ENCODE measurements at regions not wholly inside any gene's neighbourhood (a gene's known extent, or its start where the extent isn't known, plus 50 kb on each side); places are given as distances from the start of the nearest gene placed in this dataset.

DNA sequence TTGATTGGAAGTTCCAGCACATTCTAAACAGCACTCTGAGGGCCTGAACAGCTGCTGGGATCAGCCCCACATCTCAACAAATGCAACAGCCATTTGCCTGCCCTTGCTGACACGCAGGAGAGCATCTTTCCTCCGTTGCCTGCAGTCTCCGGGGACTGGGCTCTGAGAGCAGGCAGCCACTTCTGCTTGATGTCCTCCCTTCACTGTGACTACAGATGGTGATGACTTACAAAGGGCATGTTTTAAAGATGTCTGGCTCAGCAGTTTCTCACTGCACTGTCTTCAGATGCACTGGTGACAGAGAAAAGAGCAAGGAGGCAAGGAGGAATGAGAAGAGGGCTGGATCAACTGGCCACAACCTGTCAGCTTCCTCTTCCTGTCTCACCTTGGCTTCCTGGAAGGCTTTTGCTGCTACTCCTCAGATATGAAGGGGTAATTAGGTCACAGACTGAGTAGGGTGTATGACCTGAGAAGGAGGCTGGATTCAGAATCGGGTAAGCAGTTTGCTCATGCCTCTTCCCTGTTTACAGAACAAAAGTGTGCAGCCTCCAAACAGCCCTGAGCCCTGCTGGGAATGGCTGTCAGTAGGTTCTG is 143.5 kb upstream of the GHITM start:
- no peak overlapping the region for H3K4me3 ChIP-seq (ENCODE audit: low read depth, low read length)
- TF ChIP-seq, protein P1, sequence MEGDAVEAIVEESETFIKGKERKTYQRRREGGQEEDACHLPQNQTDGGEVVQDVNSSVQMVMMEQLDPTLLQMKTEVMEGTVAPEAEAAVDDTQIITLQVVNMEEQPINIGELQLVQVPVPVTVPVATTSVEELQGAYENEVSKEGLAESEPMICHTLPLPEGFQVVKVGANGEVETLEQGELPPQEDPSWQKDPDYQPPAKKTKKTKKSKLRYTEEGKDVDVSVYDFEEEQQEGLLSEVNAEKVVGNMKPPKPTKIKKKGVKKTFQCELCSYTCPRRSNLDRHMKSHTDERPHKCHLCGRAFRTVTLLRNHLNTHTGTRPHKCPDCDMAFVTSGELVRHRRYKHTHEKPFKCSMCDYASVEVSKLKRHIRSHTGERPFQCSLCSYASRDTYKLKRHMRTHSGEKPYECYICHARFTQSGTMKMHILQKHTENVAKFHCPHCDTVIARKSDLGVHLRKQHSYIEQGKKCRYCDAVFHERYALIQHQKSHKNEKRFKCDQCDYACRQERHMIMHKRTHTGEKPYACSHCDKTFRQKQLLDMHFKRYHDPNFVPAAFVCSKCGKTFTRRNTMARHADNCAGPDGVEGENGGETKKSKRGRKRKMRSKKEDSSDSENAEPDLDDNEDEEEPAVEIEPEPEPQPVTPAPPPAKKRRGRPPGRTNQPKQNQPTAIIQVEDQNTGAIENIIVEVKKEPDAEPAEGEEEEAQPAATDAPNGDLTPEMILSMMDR (IDR thresholded peaks at IDR 0.05; ENCODE audit: control insufficient read depth, extremely low read depth, insufficient read depth): no peak
- DNase-seq (ENCODE audit: low read depth): no peak

DNA sequence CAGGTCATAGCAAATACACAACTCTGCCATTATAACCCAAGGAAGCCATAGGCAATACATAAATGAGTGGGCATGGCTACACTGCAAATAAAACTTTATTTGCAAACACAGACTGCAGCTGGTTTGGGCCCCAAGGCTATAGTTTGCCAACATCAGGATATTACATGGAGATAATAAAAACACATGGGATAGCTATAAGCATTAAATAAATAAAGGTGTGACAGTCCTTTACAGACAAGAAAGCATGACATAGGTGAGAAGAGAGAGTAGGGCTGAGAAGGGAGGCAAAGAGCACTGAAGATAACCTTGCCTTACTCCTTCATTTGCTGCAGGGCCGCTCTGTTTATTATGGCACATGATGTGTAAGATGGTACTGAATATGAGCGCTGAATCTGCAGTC is 135.1 kb upstream of the GHITM start:
- TF ChIP-seq, protein P1 (IDR thresholded peaks at IDR 0.05; ENCODE audit: control insufficient read depth, extremely low read depth, insufficient read depth): no peak
- peak; percentile 28 for DNase-seq (ENCODE audit: low read depth)

DNA sequence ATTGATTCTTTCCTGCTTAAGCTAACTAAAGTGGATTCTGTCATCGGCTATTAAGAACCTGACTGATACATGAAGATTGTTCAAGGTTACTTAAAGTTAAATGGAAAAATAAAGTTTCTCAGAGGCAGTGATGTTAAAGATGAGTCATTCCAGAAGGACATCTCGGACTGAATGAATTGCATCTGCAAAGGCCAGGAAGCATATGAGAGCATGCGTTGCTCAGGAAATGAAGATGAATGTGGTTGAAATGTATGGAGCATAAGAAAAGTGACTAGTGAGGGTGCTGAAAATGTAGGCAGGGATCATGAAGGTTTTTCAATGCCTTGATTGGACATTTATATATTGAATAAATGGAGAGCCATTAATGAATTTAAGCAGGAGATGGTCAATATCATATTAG is 133.9 kb upstream of the GHITM start:
- no peak overlapping the region for H3K4me3 ChIP-seq (ENCODE audit: low read depth, low read length)
- no peak for DNase-seq (ENCODE audit: low read depth)
- TF ChIP-seq, protein P1 (IDR thresholded peaks at IDR 0.05; ENCODE audit: control insufficient read depth, extremely low read depth, insufficient read depth): no peak

More for the DNA sequence above, 135.1 kb upstream of the GHITM start:
- H3K4me3 ChIP-seq (ENCODE audit: low read depth, low read length): no peak overlapping the region

DNA sequence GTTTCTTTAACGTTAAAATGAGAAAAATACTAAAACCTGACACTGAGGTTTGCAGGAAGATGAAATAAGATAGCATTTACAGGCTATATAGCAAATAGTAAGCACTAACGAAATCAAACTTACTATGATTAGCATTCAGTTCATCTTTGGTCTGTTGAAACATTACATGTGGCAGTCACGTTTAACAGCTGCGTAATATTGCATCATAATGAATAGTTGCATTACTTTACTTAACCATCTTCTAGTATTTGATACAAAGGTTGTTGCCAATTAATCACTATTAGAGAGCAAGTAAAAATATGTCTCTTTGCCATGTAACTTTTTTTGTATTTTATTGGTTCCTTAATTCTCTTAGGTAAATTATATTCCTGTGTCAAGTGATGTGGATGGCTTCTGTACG is 131.8 kb upstream of the GHITM start:
- H3K4me3 ChIP-seq (ENCODE audit: low read depth, low read length): no peak overlapping the region
- TF ChIP-seq, protein P1 (IDR thresholded peaks at IDR 0.05; ENCODE audit: control insufficient read depth, extremely low read depth, insufficient read depth): no peak
- no peak for DNase-seq (ENCODE audit: low read depth)

DNA sequence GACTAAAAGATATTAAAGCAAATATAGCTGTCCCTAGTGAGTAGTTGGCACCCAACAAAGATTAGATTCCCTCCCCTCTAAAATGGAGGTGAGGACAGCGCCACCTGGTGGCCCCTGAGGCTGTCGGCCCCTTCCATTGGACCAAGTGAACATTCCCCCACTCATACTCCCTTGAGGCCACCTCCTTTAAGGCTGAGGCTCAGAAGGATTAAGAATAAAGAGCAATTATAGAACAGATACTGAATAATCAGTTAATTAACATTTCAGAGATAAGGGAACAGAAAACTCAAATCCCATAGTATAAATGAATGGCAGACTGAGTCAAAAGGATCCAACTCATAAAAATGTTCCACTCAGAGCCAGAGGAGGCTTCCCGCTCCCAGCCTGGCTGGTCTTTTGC is 130.4 kb upstream of the GHITM start:
- DNase-seq (ENCODE audit: low read depth): no peak
- H3K4me3 ChIP-seq (ENCODE audit: low read depth, low read length): no peak overlapping the region
- TF ChIP-seq, protein P1 (IDR thresholded peaks at IDR 0.05; ENCODE audit: control insufficient read depth, extremely low read depth, insufficient read depth): peak; percentile 76

DNA sequence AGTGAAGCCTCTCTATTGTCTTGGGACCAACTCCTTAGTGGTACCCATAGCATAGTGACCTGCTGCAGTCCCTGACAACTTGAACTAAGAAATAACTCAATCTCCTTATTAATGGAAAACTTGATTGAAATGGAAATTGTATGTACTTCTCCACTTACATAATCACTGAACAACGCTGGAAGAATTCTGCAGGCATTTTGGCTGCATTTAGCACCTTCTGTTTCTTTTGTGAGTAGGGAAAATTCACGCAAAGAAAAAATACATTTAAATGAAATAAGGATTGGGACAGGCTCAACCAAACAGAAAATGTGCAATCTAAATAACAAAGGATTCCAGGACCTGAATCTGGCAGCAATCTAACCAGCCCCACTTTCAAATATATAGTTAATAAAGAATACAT is 126.9 kb upstream of the GHITM start:
- TF ChIP-seq, protein P1 (IDR thresholded peaks at IDR 0.05; ENCODE audit: control insufficient read depth, extremely low read depth, insufficient read depth): no peak
- no peak for DNase-seq (ENCODE audit: low read depth)
- H3K4me3 ChIP-seq (ENCODE audit: low read depth, low read length): no peak overlapping the region

DNA sequence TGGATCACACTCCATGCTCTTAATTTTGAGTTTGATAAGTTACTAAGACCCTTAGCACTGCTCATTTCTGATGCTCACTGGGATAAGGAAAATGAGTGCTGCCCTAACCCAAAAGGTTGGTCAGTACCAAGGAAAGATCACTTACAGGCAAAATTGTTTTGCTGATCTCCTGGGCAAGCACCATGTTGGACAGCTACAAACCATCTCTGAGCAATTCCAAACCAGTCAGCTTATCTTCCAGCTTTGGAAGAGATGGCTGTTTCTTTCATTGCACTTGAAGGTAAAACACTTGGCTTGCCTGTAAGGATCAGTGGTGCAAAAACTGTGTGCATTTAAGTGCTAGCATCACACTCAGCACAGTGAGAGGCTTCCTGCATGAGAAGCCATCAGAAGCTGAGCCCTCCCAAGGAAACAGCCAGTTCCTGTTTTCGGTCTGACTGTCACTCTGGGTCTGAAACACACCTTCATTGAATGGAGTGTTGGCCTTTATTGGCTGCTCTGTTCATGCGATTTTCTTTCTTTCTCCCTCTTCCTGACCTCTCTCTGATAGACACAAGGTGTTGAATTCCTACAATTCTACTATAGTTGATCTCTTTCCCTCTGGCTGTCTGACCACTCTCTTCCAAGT is 126.4 kb upstream of the GHITM start:
- no peak for DNase-seq (ENCODE audit: low read depth)
- H3K4me3 ChIP-seq (ENCODE audit: low read depth, low read length): no peak overlapping the region
- TF ChIP-seq, protein P1 (IDR thresholded peaks at IDR 0.05; ENCODE audit: control insufficient read depth, extremely low read depth, insufficient read depth): no peak
